Caco-2 (cell line): ENCODE measurements at regions not wholly inside any gene's neighbourhood (a gene's known extent, or its start where the extent isn't known, plus 50 kb on each side); places are given as distances from the start of the nearest gene placed in this dataset.
A peak's percentile ranks its signal among the peaks of the same experiment; 100 is the strongest.

Experiments used
- BruUV-seq: library from RNA; stranded (reverse); fragments of 400-500 nt; replicated peaks from 2 replicates; lab custom pipeline; 2021; lab: Mats Ljungman, UMichigan
- CTCF ChIA-PET: fragments of 300-600 bp; sonication (Branson Sonifier 250); formaldehyde crosslinking; loops from one replicate; lab custom pipeline; 2022; ENCODE audit warnings: antibody characterized with exemption; lab: Charles Lee
- POLR2A ChIA-PET: fragments of 300-600 bp; sonication (Branson Sonifier 250); formaldehyde crosslinking; loops from one replicate; lab custom pipeline; 2022; ENCODE audit warnings: antibody characterized with exemption; lab: Charles Lee
- DNase-seq, 2 experiments: peaks; one replicate each; pipeline versions ENCODE4 v3.0.0 to v3.0.0-alpha.2; 2020 to 2022
- H3K27me3 ChIP-seq: replicated peaks from 2 replicates; pipeline ENCODE4 v1.6.0; 2011; ENCODE audit warnings: low read length; ENCODE audit not compliant: control insufficient read depth, insufficient read depth
- H3K36me3 ChIP-seq: 2 replicates; pipeline ENCODE4 v1.5.1; 2011; ENCODE audit warnings: low read length; ENCODE audit not compliant: control insufficient read depth, insufficient read depth
- H3K4me1 ChIP-seq: fragments of 250-450 bp; sonication (Bioruptor Pico); 2 replicates; pipeline ENCODE4 v1.5.1; 2020; ENCODE audit warnings: mild to moderate bottlenecking
- H3K4me3 ChIP-seq: 2 replicates; pipeline ENCODE4 v1.5.1; 2011; ENCODE audit warnings: low read depth, mild to moderate bottlenecking, control low read depth, low read length
- H3K9me3 ChIP-seq: fragments of 250-450 bp; sonication (Bioruptor Pico); 2 replicates; pipeline ENCODE4 v1.5.1; 2020; ENCODE audit warnings: mild to moderate bottlenecking, moderate library complexity
- H3K27ac Mint-ChIP-seq: one replicate; pipeline ENCODE4 v1.8.0; 2022; ENCODE audit warnings: mixed read lengths; ENCODE audit not compliant: unreplicated experiment
- H3K27me3 Mint-ChIP-seq: one replicate; pipeline ENCODE4 v1.8.0; 2022; ENCODE audit warnings: mixed read lengths; ENCODE audit not compliant: insufficient read depth, unreplicated experiment
- H3K36me3 Mint-ChIP-seq: one replicate; pipeline ENCODE4 v1.8.0; 2022; ENCODE audit warnings: mild to moderate bottlenecking, mixed read lengths; ENCODE audit not compliant: insufficient read depth, unreplicated experiment
- H3K4me1 Mint-ChIP-seq: one replicate; pipeline ENCODE4 v1.8.0; 2022; ENCODE audit warnings: low read depth, mixed read lengths; ENCODE audit not compliant: unreplicated experiment
- H3K4me3 Mint-ChIP-seq: one replicate; pipeline ENCODE4 v1.8.0; 2022; ENCODE audit warnings: mild to moderate bottlenecking, moderate library complexity, mixed read lengths; ENCODE audit not compliant: unreplicated experiment
- H3K9me3 Mint-ChIP-seq: one replicate; pipeline ENCODE4 v1.8.0; 2022; ENCODE audit warnings: mixed read lengths; ENCODE audit not compliant: unreplicated experiment
- intact Hi-C: fragments of 100-400 bp; cut with micrococcal nuclease; formaldehyde crosslinking; loops from one replicate; pipeline ENCODE4 v1.10.0; 2022; ENCODE audit not compliant: unreplicated experiment
- TF ChIP-seq, protein P1 (sequence below), 2 experiments: fragments of 200-600 bp in 1 of 2; IDR thresholded peaks; 1 replicate in 1 of 2; 2 replicates in 1 of 2; pipeline versions ENCODE4 v1.5.1 to v1.8.0; 2011 to 2022; ENCODE audit warnings: antibody characterized with exemption in 1 of 2, control low read depth in 1 of 2, inconsistent platforms in 1 of 2, low read depth in 1 of 2, low read length in 1 of 2, mild to moderate bottlenecking in 1 of 2, moderate library complexity in 1 of 2; ENCODE audit not compliant: insufficient read depth in 1 of 2, severe bottlenecking in 1 of 2, unreplicated experiment in 1 of 2

DNA sequence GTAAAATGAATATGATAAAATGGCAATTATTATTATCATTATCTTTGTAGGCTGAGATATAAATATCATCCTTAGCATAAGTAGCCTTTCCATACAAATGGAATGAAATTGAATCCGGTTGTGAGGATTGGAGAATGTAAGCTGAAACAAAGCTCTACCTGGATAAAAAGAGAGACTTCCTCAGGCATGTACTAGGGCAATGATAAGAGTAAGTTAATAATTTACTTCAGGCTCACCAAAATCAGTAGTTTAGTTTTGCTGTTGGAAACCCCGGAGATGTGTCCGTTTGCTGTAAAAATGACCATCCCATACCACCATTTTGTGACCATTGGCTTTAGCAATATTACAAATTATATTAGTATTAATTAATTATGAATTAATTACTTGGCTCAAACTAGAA lies 96.3 kb downstream of the C12orf75 start:
- Histone ChIP-seq H3K9me3 (peaks cover 11% of the 10 kb centered on the region; the same call in 1 of the 2 replicates), H3K27me3 (no peaks in the 10 kb centered on the region), H3K4me3 (no peak overlapping the region), H3K4me1 (peaks cover 19% of the 10 kb centered on the region), H3K36me3 (no peaks in the 10 kb centered on the region)
- no TSS peak for BruUV-seq
- Mint-ChIP-seq H3K27me3 (no peaks in the 10 kb centered on the region), H3K27ac (no peak overlapping the region), H3K36me3 (peaks cover 4% of the 10 kb centered on the region), H3K4me3 (no peak overlapping the region), H3K9me3 (peaks cover 25% of the 10 kb centered on the region), H3K4me1 (peaks cover 11% of the 10 kb centered on the region)
- POLR2A ChIA-PET: no interaction called here
- DNase-seq: peak in 1 of 2 experiments; percentile 11
- intact Hi-C loops: no loop called here
- TF ChIP-seq, protein P1, sequence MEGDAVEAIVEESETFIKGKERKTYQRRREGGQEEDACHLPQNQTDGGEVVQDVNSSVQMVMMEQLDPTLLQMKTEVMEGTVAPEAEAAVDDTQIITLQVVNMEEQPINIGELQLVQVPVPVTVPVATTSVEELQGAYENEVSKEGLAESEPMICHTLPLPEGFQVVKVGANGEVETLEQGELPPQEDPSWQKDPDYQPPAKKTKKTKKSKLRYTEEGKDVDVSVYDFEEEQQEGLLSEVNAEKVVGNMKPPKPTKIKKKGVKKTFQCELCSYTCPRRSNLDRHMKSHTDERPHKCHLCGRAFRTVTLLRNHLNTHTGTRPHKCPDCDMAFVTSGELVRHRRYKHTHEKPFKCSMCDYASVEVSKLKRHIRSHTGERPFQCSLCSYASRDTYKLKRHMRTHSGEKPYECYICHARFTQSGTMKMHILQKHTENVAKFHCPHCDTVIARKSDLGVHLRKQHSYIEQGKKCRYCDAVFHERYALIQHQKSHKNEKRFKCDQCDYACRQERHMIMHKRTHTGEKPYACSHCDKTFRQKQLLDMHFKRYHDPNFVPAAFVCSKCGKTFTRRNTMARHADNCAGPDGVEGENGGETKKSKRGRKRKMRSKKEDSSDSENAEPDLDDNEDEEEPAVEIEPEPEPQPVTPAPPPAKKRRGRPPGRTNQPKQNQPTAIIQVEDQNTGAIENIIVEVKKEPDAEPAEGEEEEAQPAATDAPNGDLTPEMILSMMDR (IDR thresholded peaks at IDR 0.05; ENCODE audit: insufficient read depth in 1 of 2, low read depth in 1 of 2, low read length in 1 of 2, severe bottlenecking in 1 of 2, unreplicated experiment in 1 of 2): no peak
- CTCF ChIA-PET: no interaction called here

DNA sequence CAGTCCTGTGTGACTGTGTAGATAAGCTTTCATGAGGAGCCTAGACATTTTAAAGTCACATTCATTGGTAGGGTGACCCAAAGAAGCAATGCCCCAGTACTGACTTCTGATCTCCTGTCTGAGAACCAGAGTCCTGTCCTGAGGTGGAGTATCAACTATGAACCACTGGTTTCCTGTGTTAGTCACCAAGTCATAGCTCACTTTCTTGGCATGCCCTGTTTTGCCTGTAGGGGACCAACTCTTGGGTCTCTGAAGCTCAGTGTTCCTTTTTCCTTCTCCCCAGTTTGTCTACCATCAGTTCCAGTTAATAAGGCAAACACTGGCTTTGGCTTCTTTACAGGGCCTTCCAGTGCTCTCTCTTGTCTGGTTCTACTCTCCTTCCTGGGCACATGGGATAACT lies 97.4 kb downstream of the C12orf75 start:
- CTCF ChIA-PET: no interaction called here
- Mint-ChIP-seq H3K27me3 (no peaks in the 10 kb centered on the region), H3K4me3 (no peak overlapping the region), H3K36me3 (peaks cover 4% of the 10 kb centered on the region), H3K9me3 (peaks cover 25% of the 10 kb centered on the region), H3K27ac (no peak overlapping the region), H3K4me1 (peaks cover 6% of the 10 kb centered on the region)
- Histone ChIP-seq H3K9me3 (peaks cover 11% of the 10 kb centered on the region; the same call in 1 of the 2 replicates), H3K36me3 (no peaks in the 10 kb centered on the region), H3K4me1 (peaks cover 19% of the 10 kb centered on the region), H3K27me3 (no peaks in the 10 kb centered on the region), H3K4me3 (no peak overlapping the region)
- intact Hi-C loops: no loop called here
- no peak for DNase-seq
- no TSS peak for BruUV-seq
- POLR2A ChIA-PET: no interaction called here
- TF ChIP-seq, protein P1 (IDR thresholded peaks at IDR 0.05; ENCODE audit: insufficient read depth in 1 of 2, low read depth in 1 of 2, low read length in 1 of 2, severe bottlenecking in 1 of 2, unreplicated experiment in 1 of 2): no peak

DNA sequence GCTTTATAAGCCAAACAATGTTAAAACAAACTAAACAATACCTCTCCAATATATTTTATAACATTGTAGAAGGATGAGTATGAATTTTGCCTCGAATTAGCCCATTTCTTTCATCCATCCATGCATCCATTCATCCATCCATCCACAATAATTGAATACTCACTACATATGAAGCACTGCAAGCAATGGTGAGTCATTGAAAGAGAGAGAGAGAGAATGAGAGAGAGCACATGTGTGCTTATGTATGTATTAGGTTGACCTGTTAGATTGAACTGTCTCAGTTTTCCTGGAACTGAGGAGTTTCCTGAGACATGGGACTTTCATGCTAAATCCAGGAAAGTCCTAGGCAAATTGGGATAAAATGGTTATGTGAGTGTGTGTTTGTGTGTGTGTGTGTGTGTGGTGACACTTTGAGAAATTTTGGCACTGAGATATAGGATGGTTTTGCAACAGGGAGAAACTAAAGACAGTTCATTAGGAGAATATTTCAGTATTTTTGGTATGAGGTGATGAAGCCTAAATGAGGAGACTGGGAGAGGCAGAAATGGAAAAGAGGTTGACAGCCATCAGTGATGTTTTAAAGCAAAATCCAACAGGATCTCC lies 98.4 kb downstream of the C12orf75 start:
- no peak for DNase-seq
- H3K4me1 Mint-ChIP-seq: peaks cover 6% of the 10 kb centered on the region
- POLR2A ChIA-PET: no interaction called here
- no peaks in the 10 kb centered on the region for H3K36me3 ChIP-seq
- peaks cover 4% of the 10 kb centered on the region for H3K36me3 Mint-ChIP-seq
- CTCF ChIA-PET: no interaction called here
- no peak overlapping the region for H3K4me3 ChIP-seq
- peaks cover 11% of the 10 kb centered on the region; the same call in 1 of the 2 replicates for H3K9me3 ChIP-seq
- no peak overlapping the region for H3K4me3 Mint-ChIP-seq
- H3K9me3 Mint-ChIP-seq: peaks cover 22% of the 10 kb centered on the region
- intact Hi-C loops: no loop called here
- BruUV-seq: no TSS peak
- no peaks in the 10 kb centered on the region for H3K27me3 Mint-ChIP-seq
- TF ChIP-seq, protein P1 (IDR thresholded peaks at IDR 0.05; ENCODE audit: insufficient read depth in 1 of 2, low read depth in 1 of 2, low read length in 1 of 2, severe bottlenecking in 1 of 2, unreplicated experiment in 1 of 2): no peak
- peaks cover 19% of the 10 kb centered on the region for H3K4me1 ChIP-seq
- no peak overlapping the region for H3K27ac Mint-ChIP-seq
- no peaks in the 10 kb centered on the region for H3K27me3 ChIP-seq
